Glutamatergic neuron (in vitro differentiated cells): ENCODE measurements at regions not wholly inside any gene's neighbourhood (a gene's known extent, or its start where the extent isn't known, plus 50 kb on each side); places are given as distances from the start of the nearest gene placed in this dataset.
A peak's percentile ranks its signal among the peaks of the same experiment; 100 is the strongest.
"Not testable (repeated sequence)": the region's sequence is repeated elsewhere in the genome, so short reads cannot be mapped to it uniquely, and the experiment has no call there.

ENCODE experiments used
- DNase-seq: peaks from one replicate; pipeline ENCODE4 v3.0.0; 2022
- H3K27ac Mint-ChIP-seq: one replicate; pipeline ENCODE4 v1.8.0; 2020; ENCODE audit warnings: mild to moderate bottlenecking, mixed read lengths, inconsistent platforms; ENCODE audit not compliant: unreplicated experiment
- H3K27me3 Mint-ChIP-seq: one replicate; pipeline ENCODE4 v1.8.0; 2020; ENCODE audit warnings: mild to moderate bottlenecking, moderate library complexity, mixed read lengths, inconsistent platforms; ENCODE audit not compliant: unreplicated experiment
- H3K36me3 Mint-ChIP-seq: one replicate; pipeline ENCODE4 v1.8.0; 2020; ENCODE audit warnings: mild to moderate bottlenecking, mixed read lengths, inconsistent platforms; ENCODE audit not compliant: unreplicated experiment
- H3K4me1 Mint-ChIP-seq: one replicate; pipeline ENCODE4 v1.8.0; 2020; ENCODE audit warnings: mild to moderate bottlenecking, low read depth, mixed read lengths, inconsistent platforms; ENCODE audit not compliant: unreplicated experiment
- H3K4me3 Mint-ChIP-seq: one replicate; pipeline ENCODE4 v1.8.0; 2020; ENCODE audit warnings: mild to moderate bottlenecking, mixed read lengths, inconsistent platforms; ENCODE audit not compliant: unreplicated experiment
- H3K9me3 Mint-ChIP-seq: one replicate; pipeline ENCODE4 v1.8.0; 2020; ENCODE audit warnings: mild to moderate bottlenecking, moderate library complexity, mixed read lengths, inconsistent platforms; ENCODE audit not compliant: unreplicated experiment
- CTCF ChIP-seq: fragments of 200-600 bp; sonication (generic); IDR thresholded peaks from one replicate; pipeline ENCODE4 v1.5.0; 2021; ENCODE audit not compliant: partially characterized antibody, unreplicated experiment

DNA sequence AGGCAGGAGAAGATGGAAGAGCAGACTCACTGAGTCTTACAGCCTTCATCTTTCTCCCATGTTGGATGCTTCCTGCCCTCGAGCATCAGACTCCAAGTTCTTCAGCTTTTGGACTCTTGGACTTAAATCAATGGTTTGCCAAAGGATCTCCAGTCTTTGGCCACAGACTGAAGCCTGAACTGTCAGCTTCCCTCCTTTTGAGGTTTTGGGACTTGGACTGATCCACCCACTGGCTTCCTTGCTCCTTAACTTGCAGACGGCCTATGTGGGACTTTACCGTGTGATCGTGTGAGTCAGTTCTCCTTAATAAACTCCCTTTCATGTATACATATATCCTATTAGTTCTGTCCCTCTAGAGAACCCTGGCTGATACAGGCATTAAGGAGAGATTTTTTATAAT is 62.4 kb upstream of the TNIK start:
- no peaks in the 10 kb centered on the region for H3K9me3 Mint-ChIP-seq
- H3K4me3 Mint-ChIP-seq = no peak overlapping the region
- H3K27ac Mint-ChIP-seq = no peak overlapping the region
- no peak for TF ChIP-seq CTCF
- no peak for DNase-seq
- H3K36me3 Mint-ChIP-seq = no peaks in the 10 kb centered on the region
- H3K4me1 Mint-ChIP-seq = no peaks in the 10 kb centered on the region
- peaks cover 3% of the 10 kb centered on the region for H3K27me3 Mint-ChIP-seq

DNA sequence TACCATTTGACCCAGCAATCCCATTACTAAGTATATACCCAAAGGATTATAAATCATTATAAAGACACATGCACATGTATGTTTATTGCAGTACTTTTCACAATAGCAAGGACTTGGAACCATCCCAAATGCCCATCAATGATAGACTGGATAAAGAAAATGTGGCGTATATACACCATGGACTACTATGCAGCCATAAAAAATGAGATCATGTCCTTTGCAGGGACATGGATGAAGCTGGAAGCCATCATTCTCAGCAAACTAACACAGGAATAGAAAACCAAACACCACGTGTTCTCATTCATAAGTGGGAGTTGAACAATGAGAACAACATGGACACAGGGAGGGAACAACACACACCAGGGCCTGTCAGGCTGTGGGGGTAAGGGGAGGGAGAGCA is 59.2 kb upstream of the TNIK start:
- not testable (repeated sequence) for H3K9me3 Mint-ChIP-seq, DNase-seq, H3K4me1 Mint-ChIP-seq, H3K27me3 Mint-ChIP-seq, H3K4me3 Mint-ChIP-seq, H3K36me3 Mint-ChIP-seq, H3K27ac Mint-ChIP-seq

- Mint-ChIP-seq H3K27me3 (peaks cover 2% of the 10 kb centered on the region), H3K4me3 (no peak overlapping the region), H3K36me3 (no peaks in the 10 kb centered on the region), H3K4me1 (no peaks in the 10 kb centered on the region), H3K9me3 (no peaks in the 10 kb centered on the region), H3K27ac (no peak overlapping the region)
- TF ChIP-seq CTCF = no peak
- DNase-seq = no peak
Observed at GRCh38 chr3:171516765-171517164, 56.6 kb upstream of the TNIK start.

DNA sequence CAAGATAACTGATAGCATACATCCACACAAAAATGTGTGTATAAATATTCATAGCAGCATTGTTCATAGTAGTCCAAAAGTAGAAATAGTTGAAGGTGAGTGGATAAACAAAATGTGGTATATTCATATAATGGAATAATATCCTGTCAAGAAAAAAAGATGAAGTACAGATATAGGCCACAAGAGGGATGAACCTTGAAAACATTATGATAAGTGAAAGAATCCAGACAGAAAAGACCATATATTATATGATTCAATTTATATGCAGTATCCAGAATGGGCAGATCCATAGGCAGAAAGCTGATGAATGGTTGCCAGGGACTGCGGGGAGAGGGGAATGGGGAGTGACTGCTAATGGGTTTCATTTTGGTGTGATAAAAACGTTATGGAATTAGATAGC is 54.3 kb upstream of the TNIK start:
- peaks cover under 1% of the 10 kb centered on the region for H3K27me3 Mint-ChIP-seq
- peak; percentile 45 for TF ChIP-seq CTCF
- H3K4me3 Mint-ChIP-seq = no peak overlapping the region
- H3K9me3 Mint-ChIP-seq = no peaks in the 10 kb centered on the region
- no peak overlapping the region for H3K27ac Mint-ChIP-seq
- no peaks in the 10 kb centered on the region for H3K36me3 Mint-ChIP-seq
- no peaks in the 10 kb centered on the region for H3K4me1 Mint-ChIP-seq
- no peak for DNase-seq

DNA sequence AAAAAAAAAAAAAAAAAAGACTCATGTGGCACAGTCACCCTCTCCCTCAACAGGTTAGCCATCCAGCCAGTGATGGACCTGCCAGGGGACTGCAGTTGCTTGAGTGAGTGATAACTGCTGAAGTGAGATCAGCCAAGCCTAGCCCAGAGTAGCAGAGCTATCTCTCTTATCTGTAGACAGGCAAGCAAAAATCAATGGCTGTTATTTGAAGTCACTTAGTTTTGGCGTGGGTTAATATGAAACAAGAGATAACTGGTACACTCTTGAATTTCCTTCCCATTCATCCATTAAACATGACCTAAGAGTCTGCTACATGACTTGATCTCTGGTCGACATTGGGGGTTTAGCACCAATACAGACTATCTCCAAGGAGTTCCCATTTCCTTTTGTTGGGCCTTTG is 51.2 kb upstream of the TNIK start:
- H3K36me3 Mint-ChIP-seq = no peaks in the 10 kb centered on the region
- no peaks in the 10 kb centered on the region for H3K4me1 Mint-ChIP-seq
- no peak for DNase-seq
- no peak for TF ChIP-seq CTCF
- H3K4me3 Mint-ChIP-seq = no peak overlapping the region
- H3K27me3 Mint-ChIP-seq = no peaks in the 10 kb centered on the region
- no peak overlapping the region for H3K27ac Mint-ChIP-seq
- H3K9me3 Mint-ChIP-seq = no peaks in the 10 kb centered on the region
